ENCODE measurements at regions not wholly inside any gene's neighbourhood (a gene's known extent, or its start where the extent isn't known, plus 50 kb on each side); places are given as distances from the start of the nearest gene placed in this dataset.

DNA sequence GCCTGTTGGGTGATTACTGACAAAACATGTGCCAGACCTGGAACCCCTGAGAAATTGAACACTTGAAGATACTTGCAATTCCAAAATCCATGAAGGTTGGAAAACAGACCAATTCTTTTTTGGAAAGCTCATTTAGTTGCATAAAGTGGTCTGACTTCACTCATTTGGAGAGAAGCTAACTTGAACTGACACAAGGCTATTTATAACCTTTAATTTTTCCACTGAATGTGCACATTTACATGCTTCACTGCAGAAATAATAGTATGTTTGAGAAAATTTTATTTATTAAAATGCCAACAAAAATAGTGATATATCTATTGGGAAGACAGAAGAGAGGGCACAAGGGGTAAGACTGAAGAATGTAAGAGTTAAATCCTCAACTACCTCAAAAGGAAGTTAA is 92.1 kb downstream of the MOBP start:
- TF ChIP-seq, protein P1, sequence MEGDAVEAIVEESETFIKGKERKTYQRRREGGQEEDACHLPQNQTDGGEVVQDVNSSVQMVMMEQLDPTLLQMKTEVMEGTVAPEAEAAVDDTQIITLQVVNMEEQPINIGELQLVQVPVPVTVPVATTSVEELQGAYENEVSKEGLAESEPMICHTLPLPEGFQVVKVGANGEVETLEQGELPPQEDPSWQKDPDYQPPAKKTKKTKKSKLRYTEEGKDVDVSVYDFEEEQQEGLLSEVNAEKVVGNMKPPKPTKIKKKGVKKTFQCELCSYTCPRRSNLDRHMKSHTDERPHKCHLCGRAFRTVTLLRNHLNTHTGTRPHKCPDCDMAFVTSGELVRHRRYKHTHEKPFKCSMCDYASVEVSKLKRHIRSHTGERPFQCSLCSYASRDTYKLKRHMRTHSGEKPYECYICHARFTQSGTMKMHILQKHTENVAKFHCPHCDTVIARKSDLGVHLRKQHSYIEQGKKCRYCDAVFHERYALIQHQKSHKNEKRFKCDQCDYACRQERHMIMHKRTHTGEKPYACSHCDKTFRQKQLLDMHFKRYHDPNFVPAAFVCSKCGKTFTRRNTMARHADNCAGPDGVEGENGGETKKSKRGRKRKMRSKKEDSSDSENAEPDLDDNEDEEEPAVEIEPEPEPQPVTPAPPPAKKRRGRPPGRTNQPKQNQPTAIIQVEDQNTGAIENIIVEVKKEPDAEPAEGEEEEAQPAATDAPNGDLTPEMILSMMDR (conservative IDR thresholded peaks at IDR 0.05) = no peak
- TF ChIP-seq ZFX (IDR thresholded peaks at IDR 0.05) = no peak
